RPMI7951 (cell line): ENCODE measurements at regions not wholly inside any gene's neighbourhood (a gene's known extent, or its start where the extent isn't known, plus 50 kb on each side); places are given as distances from the start of the nearest gene placed in this dataset.
"Not testable (repeated sequence)": the region's sequence is repeated elsewhere in the genome, so short reads cannot be mapped to it uniquely, and the experiment has no call there.

ENCODE experiments used
- DNase-seq: peaks from one replicate; pipeline ENCODE4 v3.0.0-alpha.2; 2012; ENCODE audit warnings: low read depth

GRCh38 chr16:47861999-47862398, 293.8 kb downstream of the ABCC12 start:
- DNase-seq: no peak

DNA sequence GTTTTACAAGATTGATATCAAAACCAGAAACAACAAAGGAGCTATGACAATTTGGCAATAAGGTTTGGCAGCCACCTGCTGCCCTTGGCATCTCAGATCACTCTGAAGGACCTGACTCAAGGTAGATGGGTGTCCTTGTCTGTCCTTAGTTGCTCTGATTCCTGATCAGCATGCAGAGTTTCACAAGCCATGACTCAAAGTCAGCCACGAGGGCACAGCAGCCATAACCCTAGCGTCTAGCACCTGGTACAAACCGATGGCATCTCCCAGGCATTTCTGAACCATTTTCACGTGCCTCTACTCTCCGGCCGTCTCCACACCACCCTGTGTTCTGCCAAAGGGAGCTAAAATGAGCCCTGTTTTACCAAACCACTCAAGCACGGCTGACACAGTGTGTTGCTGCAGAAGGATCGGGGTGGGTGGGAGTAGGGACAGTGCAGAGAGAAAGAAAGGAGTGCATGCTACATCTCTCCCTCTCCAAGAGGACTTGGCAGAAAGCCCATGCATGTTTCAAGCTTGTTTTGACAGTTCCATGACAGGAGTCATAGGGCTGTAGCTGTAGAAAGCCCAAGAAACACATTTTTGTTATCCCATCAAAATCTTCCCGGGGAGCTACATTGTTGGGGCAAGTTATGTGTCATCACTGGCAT, 297.3 kb downstream of the ABCC12 start:
- peak; percentile 46 for DNase-seq

GRCh38 chr16:47855431-47855830, 300.4 kb downstream of the ABCC12 start:
- DNase-seq: no peak

GRCh38 chr16:47854737-47855136, 301.1 kb downstream of the ABCC12 start:
- no peak for DNase-seq

GRCh38 chr16:47852991-47853390, 302.8 kb downstream of the ABCC12 start:
- DNase-seq: no peak

- peak; percentile 46 for DNase-seq
These were observed 304.6 kb downstream of the ABCC12 start for GRCh38 chr16:47851146-47851545.

- DNase-seq: no peak
These were observed 306.1 kb downstream of the ABCC12 start for GRCh38 chr16:47849736-47850135.

GRCh38 chr16:47848421-47849109, 307.2 kb downstream of the ABCC12 start:
- peak; percentile 68 for DNase-seq

- no peak for DNase-seq
These were observed 308.4 kb downstream of the ABCC12 start for GRCh38 chr16:47847220-47847970.

DNA sequence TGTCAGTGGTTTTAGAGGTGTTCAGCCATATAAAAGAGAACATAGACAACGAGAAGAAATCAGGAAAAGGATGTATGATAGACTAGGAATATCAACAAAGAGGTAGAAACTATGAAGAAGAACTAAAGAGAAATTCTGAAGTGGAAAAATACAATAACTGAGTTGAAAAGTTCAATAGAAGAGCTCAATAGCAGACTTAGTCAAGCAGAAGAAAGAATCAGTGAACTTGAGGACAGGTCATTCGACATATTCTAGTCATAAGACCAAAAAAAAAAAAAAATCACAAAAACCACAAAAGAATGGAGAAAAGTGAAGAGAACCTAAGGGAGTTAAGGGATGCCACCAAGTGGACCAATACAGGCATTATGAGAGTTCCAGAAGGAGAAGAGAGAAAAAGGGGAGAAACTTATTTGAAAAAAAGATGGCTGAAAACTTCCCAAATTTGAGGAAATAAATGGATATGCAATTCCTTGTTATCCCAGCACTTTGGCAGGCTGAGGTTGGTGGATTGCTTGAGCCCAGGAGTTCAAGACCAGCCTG, 321.2 kb downstream of the ABCC12 start:
- no peak for DNase-seq

GRCh38 chr16:47833771-47834170, 322.0 kb downstream of the ABCC12 start:
- DNase-seq: no peak

GRCh38 chr16:47829850-47830600, 325.8 kb downstream of the ABCC12 start:
- DNase-seq: peak; percentile 40

- peak; percentile 13 for DNase-seq
These were observed 329.7 kb downstream of the ABCC12 start for GRCh38 chr16:47826070-47826469.

DNA sequence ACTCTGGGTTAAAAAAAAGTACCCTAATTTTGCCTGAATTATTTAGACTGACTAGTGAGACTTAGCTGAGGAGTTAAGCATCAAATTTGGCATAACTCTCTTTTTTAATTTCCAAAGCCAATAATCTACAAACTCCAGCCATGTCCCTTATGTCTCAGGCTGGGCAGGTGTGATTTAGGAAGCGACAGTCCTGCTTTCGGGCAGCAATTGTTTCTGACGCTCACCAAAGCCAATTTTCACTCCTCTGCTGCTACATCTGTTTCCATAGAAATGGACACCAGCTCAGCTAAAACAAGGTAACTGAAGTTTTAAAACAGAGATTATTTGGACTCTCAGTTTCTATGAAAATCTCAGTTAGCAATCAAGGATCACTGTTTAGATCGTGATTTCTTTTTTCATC, 338.7 kb downstream of the ABCC12 start:
- DNase-seq: no peak

- DNase-seq: no peak
These were observed 339.3 kb downstream of the ABCC12 start for GRCh38 chr16:47816511-47816910.

DNA sequence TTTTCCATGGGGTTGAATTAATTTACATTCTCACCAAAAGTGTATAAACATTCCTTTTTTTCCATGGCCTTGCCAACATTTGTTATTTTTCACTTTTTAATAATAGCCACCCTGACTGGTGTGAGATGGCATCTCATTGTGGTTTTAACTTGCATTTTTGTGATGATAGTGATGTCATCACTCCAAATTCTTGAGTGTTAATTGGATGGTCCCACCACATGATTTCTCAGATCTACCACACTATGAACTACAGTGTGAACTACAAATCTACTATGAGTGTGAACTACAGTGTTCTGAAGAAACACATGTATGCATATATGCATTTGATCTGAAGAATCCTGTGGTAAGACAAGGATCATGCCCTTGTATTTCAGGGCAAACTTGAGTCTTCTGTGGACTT, 340.1 kb downstream of the ABCC12 start:
- DNase-seq: peak; percentile 54

GRCh38 chr16:47811758-47812157, 344.0 kb downstream of the ABCC12 start:
- DNase-seq: not testable (repeated sequence)

DNA sequence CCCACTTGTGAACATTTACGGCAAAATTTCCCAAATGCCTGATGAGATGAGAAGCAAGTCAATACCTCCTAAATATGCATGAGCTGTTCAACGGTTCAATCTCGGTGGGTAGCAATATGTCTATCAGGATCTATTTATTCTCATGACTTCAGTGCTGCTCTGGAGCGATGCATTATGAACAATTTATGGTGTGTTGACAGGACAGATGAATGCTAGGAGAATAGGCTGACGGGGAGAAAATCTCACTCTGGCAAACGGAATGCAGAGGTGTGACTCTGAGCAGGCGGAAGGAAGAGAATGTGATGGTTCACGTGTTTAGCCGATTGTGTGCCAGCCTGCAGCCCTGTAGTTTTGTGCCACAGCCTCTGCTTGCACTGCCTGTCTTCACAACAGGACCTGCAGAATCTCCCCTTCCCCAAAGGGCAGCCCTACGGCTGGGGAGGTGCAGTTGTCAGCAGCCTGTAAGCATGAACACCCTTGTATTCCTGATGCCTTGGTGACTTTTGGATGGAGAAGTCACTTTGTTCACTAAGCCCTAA, 345.2 kb downstream of the PHKB start:
- DNase-seq: no peak

DNA sequence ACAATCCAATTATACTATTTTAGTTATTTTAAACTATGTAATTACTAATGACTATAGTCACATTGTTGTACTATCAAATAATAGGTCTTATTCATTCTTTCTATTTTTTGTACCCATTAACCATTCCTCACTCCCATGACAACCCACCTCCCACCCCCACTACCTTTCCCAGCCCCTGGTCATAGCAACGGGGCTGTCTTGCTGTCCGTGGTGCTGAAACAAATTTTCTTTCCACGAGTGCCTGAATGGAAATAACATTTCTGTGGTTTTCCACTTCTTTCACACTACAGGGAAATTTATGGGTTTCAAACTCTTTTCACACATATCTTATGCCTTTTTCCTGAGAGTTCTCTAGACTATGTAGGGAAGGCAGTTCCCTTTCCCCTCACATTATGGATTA, 326.6 kb downstream of the PHKB start:
- DNase-seq: peak; percentile 44

GRCh38 chr16:47781673-47782072, 320.5 kb downstream of the PHKB start:
- no peak for DNase-seq

- peak; percentile 36 for DNase-seq
These were observed 319.2 kb downstream of the PHKB start for GRCh38 chr16:47780213-47780875.
